ENCODE measurements at regions not wholly inside any gene's neighbourhood (a gene's known extent, or its start where the extent isn't known, plus 50 kb on each side); places are given as distances from the start of the nearest gene placed in this dataset.

GRCh38 chr2:71941726-71942525 lies 205.7 kb downstream of the CYP26B1 start:
- H3K4me1 Mint-ChIP-seq (ENCODE audit: unreplicated experiment), result peaks cover 52% of the 10 kb centered on the region
- TF ChIP-seq, protein P1, sequence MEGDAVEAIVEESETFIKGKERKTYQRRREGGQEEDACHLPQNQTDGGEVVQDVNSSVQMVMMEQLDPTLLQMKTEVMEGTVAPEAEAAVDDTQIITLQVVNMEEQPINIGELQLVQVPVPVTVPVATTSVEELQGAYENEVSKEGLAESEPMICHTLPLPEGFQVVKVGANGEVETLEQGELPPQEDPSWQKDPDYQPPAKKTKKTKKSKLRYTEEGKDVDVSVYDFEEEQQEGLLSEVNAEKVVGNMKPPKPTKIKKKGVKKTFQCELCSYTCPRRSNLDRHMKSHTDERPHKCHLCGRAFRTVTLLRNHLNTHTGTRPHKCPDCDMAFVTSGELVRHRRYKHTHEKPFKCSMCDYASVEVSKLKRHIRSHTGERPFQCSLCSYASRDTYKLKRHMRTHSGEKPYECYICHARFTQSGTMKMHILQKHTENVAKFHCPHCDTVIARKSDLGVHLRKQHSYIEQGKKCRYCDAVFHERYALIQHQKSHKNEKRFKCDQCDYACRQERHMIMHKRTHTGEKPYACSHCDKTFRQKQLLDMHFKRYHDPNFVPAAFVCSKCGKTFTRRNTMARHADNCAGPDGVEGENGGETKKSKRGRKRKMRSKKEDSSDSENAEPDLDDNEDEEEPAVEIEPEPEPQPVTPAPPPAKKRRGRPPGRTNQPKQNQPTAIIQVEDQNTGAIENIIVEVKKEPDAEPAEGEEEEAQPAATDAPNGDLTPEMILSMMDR (IDR thresholded peaks at IDR 0.05), result no peak
- H3K9me3 Mint-ChIP-seq (ENCODE audit: unreplicated experiment), result no peaks in the 10 kb centered on the region
- peak overlapping the region; percentile 36 for H3K27ac Mint-ChIP-seq (ENCODE audit: unreplicated experiment)
- no peak overlapping the region for H3K4me3 Mint-ChIP-seq (ENCODE audit: unreplicated experiment)
- peaks cover 15% of the 10 kb centered on the region for H3K27me3 Mint-ChIP-seq (ENCODE audit: unreplicated experiment)
- DNase-seq (ENCODE audit: extremely low spot score, unreplicated experiment), result no peak
- H3K36me3 Mint-ChIP-seq (ENCODE audit: unreplicated experiment), result no peaks in the 10 kb centered on the region

DNA sequence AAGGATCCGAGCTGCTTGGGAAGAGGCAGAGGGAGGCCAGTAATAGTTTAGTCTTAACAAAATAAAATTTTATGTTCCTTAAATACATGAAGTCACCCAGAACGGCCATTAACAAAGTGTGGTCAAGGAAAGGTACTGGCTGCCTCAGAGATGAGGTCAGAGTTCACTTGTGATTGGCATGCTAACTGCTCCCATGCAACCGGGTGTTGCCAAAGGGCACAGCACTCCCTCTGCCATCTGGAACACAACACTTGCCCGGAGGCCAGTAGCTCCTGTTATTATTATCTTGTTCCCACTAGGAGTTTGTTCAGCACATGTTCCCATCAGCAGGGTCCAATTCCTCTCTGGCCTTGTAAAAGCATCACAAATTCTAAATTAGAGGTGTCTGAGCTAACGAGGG lies 207.0 kb downstream of the CYP26B1 start:
- Mint-ChIP-seq H3K27ac (ENCODE audit: unreplicated experiment) (peak overlapping the region; percentile 79), H3K27me3 (ENCODE audit: unreplicated experiment) (peaks cover 9% of the 10 kb centered on the region), H3K4me1 (ENCODE audit: unreplicated experiment) (peaks cover 52% of the 10 kb centered on the region), H3K9me3 (ENCODE audit: unreplicated experiment) (no peaks in the 10 kb centered on the region), H3K4me3 (ENCODE audit: unreplicated experiment) (no peak overlapping the region), H3K36me3 (ENCODE audit: unreplicated experiment) (no peaks in the 10 kb centered on the region)
- DNase-seq (ENCODE audit: extremely low spot score, unreplicated experiment), result peak; percentile 85
- TF ChIP-seq, protein P1 (IDR thresholded peaks at IDR 0.05), result no peak

GRCh38 chr2:71939588-71940535 lies 207.8 kb downstream of the CYP26B1 start:
- TF ChIP-seq, protein P1 (IDR thresholded peaks at IDR 0.05), result no peak
- H3K4me1 Mint-ChIP-seq (ENCODE audit: unreplicated experiment), result peaks cover 49% of the 10 kb centered on the region
- peaks cover 2% of the 10 kb centered on the region for H3K27me3 Mint-ChIP-seq (ENCODE audit: unreplicated experiment)
- no peak overlapping the region for H3K4me3 Mint-ChIP-seq (ENCODE audit: unreplicated experiment)
- H3K36me3 Mint-ChIP-seq (ENCODE audit: unreplicated experiment), result no peaks in the 10 kb centered on the region
- peak overlapping the region; percentile 79 for H3K27ac Mint-ChIP-seq (ENCODE audit: unreplicated experiment)
- DNase-seq (ENCODE audit: extremely low spot score, unreplicated experiment), result peak; percentile 83
- H3K9me3 Mint-ChIP-seq (ENCODE audit: unreplicated experiment), result no peaks in the 10 kb centered on the region

- TF ChIP-seq, protein P1 (IDR thresholded peaks at IDR 0.05), result no peak
- peak; percentile 70 for DNase-seq (ENCODE audit: extremely low spot score, unreplicated experiment)
- H3K9me3 Mint-ChIP-seq (ENCODE audit: unreplicated experiment), result no peaks in the 10 kb centered on the region
- no peak overlapping the region for H3K27ac Mint-ChIP-seq (ENCODE audit: unreplicated experiment)
- no peak overlapping the region for H3K4me3 Mint-ChIP-seq (ENCODE audit: unreplicated experiment)
- H3K36me3 Mint-ChIP-seq (ENCODE audit: unreplicated experiment), result no peaks in the 10 kb centered on the region
- H3K4me1 Mint-ChIP-seq (ENCODE audit: unreplicated experiment), result peaks cover 49% of the 10 kb centered on the region
- H3K27me3 Mint-ChIP-seq (ENCODE audit: unreplicated experiment), result no peaks in the 10 kb centered on the region
Measured at GRCh38 chr2:71938659-71939587, 208.7 kb downstream of the CYP26B1 start.

Measured in osteocyte (in vitro differentiated cells).